ENCODE measurements at regions not wholly inside any gene's neighbourhood (a gene's known extent, or its start where the extent isn't known, plus 50 kb on each side); places are given as distances from the start of the nearest gene placed in this dataset.

GRCh38 chr13:64333888-64334287 is 2896.2 kb downstream of the PCDH9 start (continued):
- TF ChIP-seq ELF4 (CRISPR knock-in tag; IDR thresholded peaks at IDR 0.05; ENCODE audit: borderline replicate concordance) (no peak), NFKBIZ (CRISPR knock-in tag; IDR thresholded peaks at IDR 0.05) (no peak), PLRG1 (conservative IDR thresholded peaks at IDR 0.05) (no peak)

GRCh38 chr13:64332048-64332447 is 2898.1 kb downstream of the PCDH9 start:
- no TSS peak for BruUV-seq (replicated peaks)
- H3K79me2 ChIP-seq (ENCODE audit: insufficient read depth, low read length) = no peaks in the 10 kb centered on the region
- ATAC-seq = no peak
- no peaks in the 10 kb centered on the region for H3K36me3 ChIP-seq (replicated peaks in 1 of 2; ENCODE audit: control insufficient read depth in 1 of 2, insufficient read depth in 2 of 2, low read length in 2 of 2)
- in situ Hi-C loops (cut with HindIII; ENCODE audit: extremely low pct_ligation_motif_present, low pct_unique_long_range_greater_than_20kb) = no loop called here
- H3K9me3 ChIP-seq (ENCODE audit: low read length) = no peaks in the 10 kb centered on the region
- no peaks in the 10 kb centered on the region for H4K20me1 ChIP-seq (ENCODE audit: insufficient read depth, low read length)
- H3K27ac ChIP-seq (ENCODE audit: extremely low read length, insufficient read depth, low read length) = no peak overlapping the region
- intact Hi-C loops (cut with micrococcal nuclease; ENCODE audit: unreplicated experiment) = no loop called here
- no peak for DNase-seq (ENCODE audit: low spot score)
- CTCF ChIA-PET (ENCODE audit: low intra/inter-chr PET ratio, low total read pairs) = no interaction called here
- H3K4me3 ChIP-seq (replicated peaks in 1 of 3; ENCODE audit: insufficient read depth in 1 of 3, low read depth in 2 of 3, low read length in 3 of 3) = no peak overlapping the region
- H3K4me2 ChIP-seq (ENCODE audit: low read depth, low read length) = no peak overlapping the region
- TF ChIP-seq MTA3 (CRISPR knock-in tag; IDR thresholded peaks at IDR 0.05) = no peak
- TF ChIP-seq NR2C2 (CRISPR knock-in tag; IDR thresholded peaks at IDR 0.05; ENCODE audit: borderline replicate concordance) = no peak
- no peak for TF ChIP-seq ZNF891 (CRISPR knock-in tag; IDR thresholded peaks at IDR 0.05)
- no peak for TF ChIP-seq ZNF543 (CRISPR knock-in tag; IDR thresholded peaks at IDR 0.05)
- TF ChIP-seq SIX4 (CRISPR knock-in tag; IDR thresholded peaks at IDR 0.05) = no peak
- TF ChIP-seq CTCF (CRISPR knock-in tag; IDR thresholded peaks at IDR 0.05) = no peak
- TF ChIP-seq XBP1 (CRISPR knock-in tag; IDR thresholded peaks at IDR 0.05) = no peak
- no peak for TF ChIP-seq PHF5A (CRISPR knock-in tag; IDR thresholded peaks at IDR 0.05; ENCODE audit: low read depth, unreplicated experiment)
- no peak for TF ChIP-seq ZNF251 (CRISPR knock-in tag; IDR thresholded peaks at IDR 0.05)
- no peak for TF ChIP-seq HNF4G (IDR thresholded peaks at IDR 0.05; ENCODE audit: borderline replicate concordance, low read depth, low read length)
- no peak for TF ChIP-seq HNF4G (CRISPR knock-in tag; IDR thresholded peaks at IDR 0.05; ENCODE audit: borderline replicate concordance, low read depth)
- no peak for TF ChIP-seq SP4 (CRISPR knock-in tag; IDR thresholded peaks at IDR 0.05)
- no peak for TF ChIP-seq ZNF549 (CRISPR knock-in tag; IDR thresholded peaks at IDR 0.05)
- TF ChIP-seq ZMAT3 (CRISPR knock-in tag; conservative IDR thresholded peaks at IDR 0.05) = no peak
- no peak for TF ChIP-seq FOXJ3 (CRISPR knock-in tag; IDR thresholded peaks at IDR 0.05; ENCODE audit: borderline replicate concordance)
- TF ChIP-seq ZEB1 (IDR thresholded peaks at IDR 0.05; ENCODE audit: insufficient replicate concordance, low read depth) = no peak
- no peak for TF ChIP-seq THRA (CRISPR knock-in tag; IDR thresholded peaks at IDR 0.05; ENCODE audit: borderline replicate concordance)
- TF ChIP-seq ARNT2 (CRISPR knock-in tag; IDR thresholded peaks at IDR 0.05; ENCODE audit: low read depth) = no peak
- TF ChIP-seq PTBP1 (IDR thresholded peaks at IDR 0.05; ENCODE audit: low read depth, low read length, poor library complexity, severe bottlenecking) = no peak
- TF ChIP-seq ZNF816 (CRISPR knock-in tag; IDR thresholded peaks at IDR 0.05; ENCODE audit: borderline replicate concordance) = no peak
- WGBS (ENCODE audit: low lambda C conversion rate) = 0% methylated on average over 2 of the region's 2 CpGs
- H3K9ac ChIP-seq (ENCODE audit: insufficient read depth, low read depth, low read length) = no peak overlapping the region
- POLR2A ChIA-PET = no interaction called here
- no peaks in the 10 kb centered on the region for H3K27me3 ChIP-seq (ENCODE audit: control insufficient read depth in 1 of 2, insufficient read depth in 2 of 2, low read length in 2 of 2)
- FAIRE-seq = no peak
- H2AFZ ChIP-seq (ENCODE audit: low read length) = no peak overlapping the region
- H3K4me1 ChIP-seq (ENCODE audit: insufficient read depth, low read length) = no peaks in the 10 kb centered on the region
